Keratinocyte (primary cell): ENCODE measurements at regions not wholly inside any gene's neighbourhood (a gene's known extent, or its start where the extent isn't known, plus 50 kb on each side); places are given as distances from the start of the nearest gene placed in this dataset.

ENCODE experiments used
- DNase-seq: peaks from one replicate; pipeline ENCODE4 v3.0.0-alpha.2; 2011; ENCODE audit warnings: low read depth, missing footprints, low spot score
- FAIRE-seq: peaks from 2 replicates; lab custom pipeline; 2011; peaks lifted over from hg19 to GRCh38; lab: Jason Lieb, UNC
- H2AFZ ChIP-seq: 2 replicates; pipeline ENCODE4 v1.6.0; 2012; ENCODE audit warnings: low read length, control low read depth, inconsistent platforms; ENCODE audit not compliant: control insufficient read depth
- H3K27ac ChIP-seq: 2 replicates; pipeline ENCODE4 v1.5.1; 2011; ENCODE audit warnings: low read length; ENCODE audit not compliant: control insufficient read depth, insufficient read depth
- H3K27me3 ChIP-seq: 3 replicates; pipeline ENCODE4 v1.6.0; 2011; ENCODE audit warnings: low read length; ENCODE audit not compliant: control insufficient read depth, insufficient read depth; ENCODE audit errors: extremely low read depth
- H3K36me3 ChIP-seq, 2 experiments: 2 replicates in 1 of 2; 3 replicates in 1 of 2; pipeline ENCODE4 v1.5.1; 2011; ENCODE audit warnings: low read length in 2 of 2, mild to moderate bottlenecking in 1 of 2; ENCODE audit not compliant: control insufficient read depth in 2 of 2, insufficient read depth in 2 of 2; ENCODE audit errors: extremely low read depth in 1 of 2
- H3K4me1 ChIP-seq: 3 replicates; pipeline ENCODE4 v1.5.1; 2011; ENCODE audit warnings: low read length; ENCODE audit not compliant: control insufficient read depth, insufficient read depth; ENCODE audit errors: extremely low read depth
- H3K4me2 ChIP-seq: 3 replicates; pipeline ENCODE4 v1.6.0; 2011; ENCODE audit warnings: low read depth, low read length; ENCODE audit not compliant: control insufficient read depth, insufficient read depth; ENCODE audit errors: extremely low read depth
- H3K4me3 ChIP-seq, 3 experiments: fragments of 200-600 bp in 1 of 3; sonication (generic) in 1 of 3; 2 replicates in 2 of 3; 3 replicates in 1 of 3; pipeline ENCODE4 v1.5.1; 2011 to 2016; ENCODE audit warnings: low read length in 3 of 3, mild to moderate bottlenecking in 3 of 3, control low read depth in 2 of 3, inconsistent platforms in 1 of 3, low read depth in 1 of 3, mixed read lengths in 1 of 3, mixed run types in 1 of 3, moderate library complexity in 1 of 3; ENCODE audit not compliant: control insufficient read depth in 2 of 3, insufficient read depth in 2 of 3; ENCODE audit errors: extremely low read depth in 1 of 3
- H3K79me2 ChIP-seq: 2 replicates; pipeline ENCODE4 v1.6.0; 2012; ENCODE audit warnings: low read length; ENCODE audit not compliant: control insufficient read depth, insufficient read depth
- H3K9ac ChIP-seq: 3 replicates; pipeline ENCODE4 v1.6.0; 2011; ENCODE audit warnings: low read length; ENCODE audit not compliant: control insufficient read depth, insufficient read depth; ENCODE audit errors: extremely low read depth
- H3K9me1 ChIP-seq: 3 replicates; pipeline ENCODE4 v1.6.0; 2011; ENCODE audit warnings: low read length; ENCODE audit not compliant: control insufficient read depth, insufficient read depth; ENCODE audit errors: extremely low read depth
- H3K9me3 ChIP-seq: 2 replicates; pipeline ENCODE4 v1.5.1; 2012; ENCODE audit warnings: low read depth, low read length; ENCODE audit not compliant: control insufficient read depth
- H4K20me1 ChIP-seq: 3 replicates; pipeline ENCODE4 v1.6.0; 2011; ENCODE audit warnings: low read length; ENCODE audit not compliant: control insufficient read depth, insufficient read depth; ENCODE audit errors: extremely low read depth
- CTCF ChIP-seq, 3 experiments: IDR thresholded peaks in 1 of 3; conservative IDR thresholded peaks in 1 of 3; optimal IDR thresholded peaks in 1 of 3; 2 replicates in 2 of 3; 3 replicates in 1 of 3; pipeline versions ENCODE3 to v1.5.1; 2011; ENCODE audit warnings: low read length in 3 of 3, mild to moderate bottlenecking in 3 of 3, moderate library complexity in 2 of 3, control low read depth in 1 of 3, inconsistent platforms in 1 of 3; ENCODE audit not compliant: insufficient read depth in 2 of 3; ENCODE audit errors: extremely low read depth in 1 of 3
- EZH2 ChIP-seq: IDR thresholded peaks from one replicate; pipeline ENCODE4 v1.6.1; 2012; ENCODE audit warnings: inconsistent platforms, mild to moderate bottlenecking, low read length, moderate library complexity
- dilution Hi-C: fragments of 300-500 bp; cut with MboI; formaldehyde crosslinking; loops from one replicate; pipeline ENCODE4 v1.7.0; 2020; ENCODE audit warnings: low sequenced_read_pairs; ENCODE audit not compliant: extremely low pct_ligation_motif_present

DNA sequence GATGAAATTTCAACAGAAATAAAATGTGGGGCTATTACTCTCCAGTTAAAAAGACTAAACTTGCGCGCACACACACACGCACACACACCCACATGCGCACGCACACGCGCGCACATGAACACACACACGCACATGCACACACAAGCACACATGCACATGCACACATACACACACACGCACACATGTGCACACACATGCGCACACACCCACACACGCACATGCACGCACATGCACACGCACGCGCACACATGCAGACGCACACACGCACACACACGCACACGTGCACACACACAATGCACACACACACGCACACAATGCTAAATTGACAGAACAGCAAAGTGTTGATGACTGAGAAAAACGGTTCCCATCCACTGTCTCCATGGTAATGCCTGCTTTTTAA is 754.1 kb downstream of the CBLN4 start:
- no peak for DNase-seq
- no peaks in the 10 kb centered on the region for H3K79me2 ChIP-seq
- no peaks in the 10 kb centered on the region for H3K27me3 ChIP-seq
- no peaks in the 10 kb centered on the region for H3K9me3 ChIP-seq
- no peaks in the 10 kb centered on the region for H3K36me3 ChIP-seq
- FAIRE-seq, result no peak
- no peak overlapping the region for H3K4me3 ChIP-seq
- no peaks in the 10 kb centered on the region for H3K4me1 ChIP-seq
- no peak overlapping the region for H2AFZ ChIP-seq
- H3K27ac ChIP-seq, result no peak overlapping the region
- H4K20me1 ChIP-seq, result no peaks in the 10 kb centered on the region
- TF ChIP-seq EZH2 (no peak), CTCF (optimal IDR thresholded peaks at IDR 0.05 in 1 of 3, IDR thresholded peaks at IDR 0.05 in 1 of 3, conservative IDR thresholded peaks at IDR 0.05 in 1 of 3; ENCODE audit: extremely low read depth in 1 of 3, insufficient read depth in 2 of 3, low read length in 3 of 3) (no peak)
- no peak overlapping the region for H3K9ac ChIP-seq
- no peak overlapping the region for H3K4me2 ChIP-seq
- dilution Hi-C loops, result no loop called here
- H3K9me1 ChIP-seq, result no peaks in the 10 kb centered on the region

GRCh38 chr20:55242853-55243252 is 762.5 kb downstream of the CBLN4 start:
- no peak for DNase-seq
- no peak for TF ChIP-seq CTCF (optimal IDR thresholded peaks at IDR 0.05 in 1 of 3, IDR thresholded peaks at IDR 0.05 in 1 of 3, conservative IDR thresholded peaks at IDR 0.05 in 1 of 3; ENCODE audit: extremely low read depth in 1 of 3, insufficient read depth in 2 of 3, low read length in 3 of 3)
- no peak for TF ChIP-seq EZH2
- Histone ChIP-seq H4K20me1 (no peaks in the 10 kb centered on the region), H3K4me2 (no peak overlapping the region), H3K9me1 (no peaks in the 10 kb centered on the region), H2AFZ (no peak overlapping the region), H3K4me3 (no peak overlapping the region), H3K9ac (no peak overlapping the region), H3K27me3 (no peaks in the 10 kb centered on the region), H3K79me2 (no peaks in the 10 kb centered on the region), H3K4me1 (no peaks in the 10 kb centered on the region), H3K27ac (no peak overlapping the region), H3K36me3 (no peaks in the 10 kb centered on the region), H3K9me3 (no peaks in the 10 kb centered on the region)
- dilution Hi-C loops, result no loop called here
- FAIRE-seq, result no peak
